Kidney capillary endothelial cell (primary cell): ENCODE measurements at regions not wholly inside any gene's neighbourhood (a gene's known extent, or its start where the extent isn't known, plus 50 kb on each side); places are given as distances from the start of the nearest gene placed in this dataset.
A peak's percentile ranks its signal among the peaks of the same experiment; 100 is the strongest.

ENCODE experiments used
- DNase-seq: peaks from one replicate; pipeline ENCODE4 v3.0.0-alpha.2; 2018; ENCODE audit warnings: low spot score

DNA sequence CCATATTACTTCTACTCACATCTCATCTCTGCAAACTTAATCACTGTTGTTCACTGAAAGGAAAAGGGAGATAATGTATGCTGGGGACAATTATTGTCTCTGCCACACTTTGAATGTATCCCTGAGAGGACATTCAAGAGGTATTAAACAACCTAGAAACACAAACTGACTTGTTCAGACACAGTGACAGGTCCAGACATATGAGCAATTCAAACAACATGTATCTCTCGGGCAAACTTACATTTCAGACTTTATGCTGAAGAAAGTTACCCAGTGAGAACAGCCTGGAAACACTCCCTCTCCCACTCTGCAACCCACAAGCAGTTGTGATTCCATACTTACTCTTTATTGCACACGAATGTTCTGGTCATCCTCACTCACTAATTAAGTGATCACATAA lies 968.7 kb upstream of the SLC10A2 start:
- DNase-seq = no peak

DNA sequence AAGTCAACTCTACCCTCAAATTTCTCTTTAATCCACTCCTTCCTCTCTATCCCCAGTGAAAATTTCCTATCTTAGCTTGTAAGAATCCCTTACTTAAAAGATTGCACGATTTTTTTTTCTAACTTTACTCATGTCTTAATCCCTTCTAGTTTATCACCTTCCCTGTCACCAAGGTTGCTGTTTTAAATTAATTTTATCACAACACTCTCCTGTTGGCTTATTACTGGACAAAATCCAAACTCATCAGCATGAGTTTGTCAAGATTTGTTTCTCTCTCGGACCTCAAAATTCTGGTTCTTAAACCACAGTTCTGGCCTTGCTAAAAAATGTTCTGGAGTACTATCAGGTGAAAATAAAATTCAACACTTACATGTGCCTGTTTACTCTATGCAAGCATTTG lies 959.1 kb upstream of the SLC10A2 start:
- no peak for DNase-seq

DNA sequence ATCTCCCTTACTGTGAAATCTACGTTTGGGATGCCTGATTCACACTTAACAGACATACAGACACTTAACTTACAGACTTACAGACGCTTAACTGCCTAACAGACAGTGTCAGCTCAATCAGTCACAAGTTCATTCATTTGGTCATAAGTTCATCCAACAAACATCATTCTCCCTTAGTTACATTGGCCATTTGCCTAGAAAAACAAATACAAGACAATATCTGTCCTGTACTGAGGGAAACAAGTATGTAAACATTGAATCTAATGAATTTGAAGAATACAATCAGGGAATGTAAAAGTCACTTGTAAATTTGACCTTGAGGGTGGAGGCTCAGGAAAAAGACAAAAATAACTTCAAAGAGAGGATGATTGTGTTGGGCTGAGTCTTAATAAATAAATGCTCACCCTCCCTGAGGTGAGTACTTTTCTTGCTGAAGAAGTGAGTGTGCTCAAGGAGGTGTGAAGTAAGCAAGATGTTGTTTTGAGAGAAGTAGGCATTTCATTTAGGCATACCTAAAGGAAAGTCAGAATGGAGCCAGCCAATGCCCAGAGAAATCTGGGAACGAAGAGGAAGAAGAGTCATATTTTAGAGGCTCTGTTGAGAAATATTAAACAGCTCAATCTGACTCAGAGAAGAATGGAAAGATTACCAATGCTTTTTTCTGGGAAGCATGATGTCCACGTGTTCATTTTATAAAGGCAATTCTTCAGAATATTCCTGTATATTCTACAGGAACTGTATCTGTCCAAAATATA lies 958.4 kb upstream of the SLC10A2 start:
- DNase-seq = peak; percentile 30

DNA sequence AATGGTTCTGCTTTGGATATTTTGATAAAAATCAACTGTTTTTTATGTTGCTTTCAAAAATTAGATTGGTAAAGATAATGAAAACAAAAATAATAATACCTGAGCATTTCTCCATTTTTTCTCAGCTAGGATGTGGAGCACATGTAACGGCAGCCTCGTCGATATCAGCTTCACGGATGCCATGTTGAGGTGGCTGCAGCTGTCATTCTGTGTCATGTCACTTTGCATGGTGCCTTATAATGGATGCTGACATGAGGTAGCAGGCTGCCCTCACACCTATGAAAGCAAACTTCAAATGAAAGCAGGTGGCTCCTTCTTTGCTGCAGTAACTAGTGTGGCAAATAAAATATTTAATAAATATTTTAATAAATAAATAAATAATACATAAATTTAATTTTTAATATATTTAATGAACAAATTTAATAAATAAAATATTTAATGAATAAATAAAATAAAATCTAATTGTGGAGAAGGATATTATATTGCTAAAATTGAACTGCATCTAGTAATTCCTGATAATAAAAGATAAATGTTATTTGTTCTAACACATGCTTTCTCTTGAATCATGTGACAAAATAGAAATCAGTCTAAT lies 955.7 kb upstream of the SLC10A2 start:
- no peak for DNase-seq

DNA sequence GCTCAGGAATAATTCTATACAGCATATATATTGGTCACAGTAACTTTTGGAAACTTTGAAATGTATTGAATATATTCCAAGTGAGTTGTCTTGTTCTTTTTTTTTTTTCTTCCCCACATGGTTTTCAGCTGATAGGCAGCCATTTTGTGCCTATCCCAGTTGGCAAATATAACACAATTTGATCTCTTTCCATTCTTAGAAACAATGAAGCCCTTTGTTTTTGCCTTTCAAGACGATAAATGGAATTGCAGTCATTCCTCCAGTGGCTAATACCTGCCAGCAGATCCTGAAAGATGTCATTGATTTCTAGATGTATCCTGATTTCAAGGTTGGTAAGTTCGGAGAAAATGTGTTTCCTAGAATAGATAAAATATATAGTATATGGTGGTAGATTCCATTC lies 951.1 kb upstream of the SLC10A2 start:
- no peak for DNase-seq

DNA sequence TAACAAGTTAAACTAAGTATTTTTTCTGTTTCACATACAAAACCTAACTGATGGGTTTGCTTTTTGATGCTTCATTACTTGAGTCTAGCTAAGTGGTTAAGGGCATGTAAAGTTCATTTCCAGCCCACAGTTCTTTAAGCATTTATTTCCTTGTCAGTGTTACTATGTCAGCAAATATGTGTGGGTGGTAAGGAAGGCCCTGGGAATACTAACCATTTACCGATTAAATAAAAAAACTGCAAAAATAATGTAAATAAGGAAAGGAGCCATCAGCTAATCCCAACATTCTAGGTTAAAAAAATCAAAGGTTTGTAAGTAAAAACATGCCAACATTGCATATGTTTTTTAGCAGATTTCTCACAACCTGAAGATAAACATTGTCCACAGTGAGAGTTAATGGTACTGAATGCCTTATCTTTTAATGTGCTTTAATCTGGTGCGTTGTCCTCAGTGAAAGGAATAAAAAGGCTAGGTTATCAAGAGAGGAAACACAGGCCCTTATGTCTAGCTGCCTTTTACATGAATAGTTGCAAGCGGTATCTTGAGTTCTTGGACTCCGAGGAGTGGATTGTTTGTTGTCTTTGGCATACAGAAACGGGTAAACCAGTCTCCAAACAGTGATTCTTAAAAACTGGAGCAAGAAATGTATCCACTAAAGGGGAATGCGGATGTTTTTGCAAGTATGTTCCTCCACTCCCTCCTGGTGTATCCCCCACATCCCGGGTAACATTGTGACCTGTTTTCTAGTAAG lies 949.6 kb upstream of the SLC10A2 start:
- DNase-seq = no peak

DNA sequence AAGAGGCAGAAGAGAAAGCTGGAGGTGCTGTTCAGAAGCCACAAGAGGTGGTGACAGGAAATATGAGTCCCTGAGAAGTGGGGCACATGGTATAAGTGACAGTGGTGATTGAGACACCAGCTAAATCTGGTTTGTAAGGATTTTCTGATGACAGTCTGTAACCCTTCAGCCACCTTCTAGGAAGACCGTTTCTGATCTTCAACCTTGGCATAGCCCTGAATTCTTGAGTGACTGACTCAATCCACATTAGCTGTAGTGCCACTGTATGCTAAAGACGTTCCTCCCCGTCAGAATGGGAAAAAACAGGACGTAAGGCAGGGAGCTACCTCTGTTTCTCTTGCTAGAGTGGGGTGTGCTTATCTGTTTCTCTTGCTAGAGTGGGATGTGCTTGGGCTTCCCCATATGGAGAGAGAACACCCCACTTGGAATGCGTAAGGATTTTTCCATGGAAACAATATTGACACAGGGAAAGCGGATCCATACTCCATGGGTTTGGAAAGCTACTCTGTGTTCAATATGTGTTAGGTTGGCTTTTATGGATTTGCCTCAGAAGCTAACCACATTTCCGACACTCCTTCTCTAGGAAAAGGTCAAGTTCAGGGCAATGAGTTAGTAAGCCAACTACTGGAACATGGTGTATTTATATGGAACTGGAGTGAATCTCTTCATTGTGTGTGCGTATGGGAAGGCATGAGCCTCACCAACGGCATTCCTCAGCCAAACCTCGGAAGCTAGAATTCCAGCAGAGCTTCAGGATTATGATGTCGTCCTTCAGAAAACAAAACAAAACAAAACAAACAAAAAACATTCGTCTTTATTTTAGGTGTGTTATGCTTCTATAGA lies 948.8 kb upstream of the SLC10A2 start:
- DNase-seq = no peak

DNA sequence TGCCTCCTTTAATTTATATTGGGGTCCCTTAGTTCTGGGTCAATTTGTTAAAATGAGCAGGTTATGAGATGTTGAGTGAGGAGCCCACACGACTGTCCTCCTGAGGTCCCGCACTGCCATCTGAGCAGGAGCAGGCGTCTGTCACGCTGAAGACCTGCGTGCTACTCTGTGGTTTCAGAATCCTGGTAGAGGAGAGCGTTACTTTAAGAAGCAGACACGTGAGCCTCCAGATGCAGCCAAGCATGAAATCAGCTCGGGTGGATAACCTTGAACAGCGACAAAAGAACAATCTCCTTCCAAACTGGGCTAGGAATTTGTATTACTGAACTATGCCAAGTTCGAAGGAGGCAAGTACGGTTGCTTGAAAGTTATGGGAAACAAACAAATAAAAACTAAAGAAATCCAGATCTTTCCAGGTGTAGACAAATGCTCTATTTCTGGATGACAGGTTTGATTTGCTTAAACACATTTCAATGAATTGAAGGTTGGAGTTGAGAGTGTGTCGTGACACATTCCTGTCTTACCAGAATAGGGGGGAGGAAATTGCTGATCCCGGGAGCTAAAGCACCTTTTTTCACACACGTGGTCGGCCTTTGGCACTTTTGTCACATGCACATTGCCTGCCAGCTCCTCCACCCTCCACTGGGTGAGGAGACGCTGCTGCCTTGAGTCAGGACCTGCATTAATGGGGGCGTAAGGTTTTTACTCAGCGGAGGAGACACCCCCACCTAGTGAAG lies 945.5 kb upstream of the SLC10A2 start:
- no peak for DNase-seq

DNA sequence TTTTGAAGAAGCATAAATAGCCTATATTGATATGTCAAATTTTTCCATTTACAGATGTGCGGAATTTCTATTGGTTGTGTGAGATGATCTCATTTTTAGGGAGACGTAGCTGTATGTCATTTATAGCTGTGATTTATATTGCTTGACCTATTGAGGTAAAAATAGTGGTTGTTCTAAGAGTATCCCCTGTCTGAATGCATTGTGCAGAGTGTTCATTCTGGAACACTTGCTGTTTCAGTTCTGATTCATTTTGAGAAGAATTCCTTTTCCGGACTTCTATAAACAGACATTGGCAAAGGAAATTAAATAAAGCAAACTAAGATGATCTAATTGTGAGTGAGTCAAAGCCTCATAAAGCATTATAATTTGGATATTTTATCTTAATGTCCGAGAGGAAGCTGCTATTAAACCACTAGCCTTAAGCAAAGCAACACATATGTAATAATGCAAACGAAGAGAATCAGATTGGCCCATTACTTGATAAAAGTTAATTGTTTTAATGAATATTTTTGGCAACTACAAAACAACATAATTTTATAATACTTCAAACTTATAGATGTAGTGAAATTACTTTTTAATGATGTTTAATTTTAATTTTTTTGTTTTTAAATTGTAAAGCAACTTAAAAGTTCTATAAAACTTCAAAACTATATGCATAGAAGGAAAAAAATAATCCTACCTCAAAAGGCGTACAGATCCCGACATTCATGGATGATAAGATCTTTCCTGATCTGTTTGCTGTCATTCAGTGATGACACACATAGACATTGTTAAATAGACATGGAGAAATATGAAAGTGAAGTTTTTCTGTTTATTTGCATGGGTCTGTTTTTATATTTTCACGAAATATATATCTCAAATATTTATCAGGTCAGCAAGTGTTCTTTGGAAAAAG lies 942.6 kb upstream of the SLC10A2 start:
- peak; percentile 87 for DNase-seq

DNA sequence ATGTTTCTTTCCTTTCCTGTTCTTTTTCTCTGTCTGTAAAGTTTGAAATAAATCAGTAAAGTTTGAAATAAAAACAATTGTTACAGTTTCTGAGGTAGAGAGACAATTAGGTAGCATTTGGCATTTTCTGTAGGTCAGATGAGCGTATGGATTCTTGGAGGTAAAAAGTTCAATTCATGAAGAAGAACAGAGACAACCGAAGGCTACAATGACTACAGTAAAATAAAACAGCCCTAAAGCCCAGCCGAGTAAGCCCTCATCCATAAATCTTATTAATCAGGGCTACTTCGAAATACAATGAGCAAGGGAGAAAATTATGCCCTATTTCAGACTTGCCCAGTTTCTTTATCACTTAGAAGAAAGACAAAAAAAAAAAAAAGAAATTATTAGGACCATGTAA lies 941.9 kb upstream of the SLC10A2 start:
- no peak for DNase-seq

DNA sequence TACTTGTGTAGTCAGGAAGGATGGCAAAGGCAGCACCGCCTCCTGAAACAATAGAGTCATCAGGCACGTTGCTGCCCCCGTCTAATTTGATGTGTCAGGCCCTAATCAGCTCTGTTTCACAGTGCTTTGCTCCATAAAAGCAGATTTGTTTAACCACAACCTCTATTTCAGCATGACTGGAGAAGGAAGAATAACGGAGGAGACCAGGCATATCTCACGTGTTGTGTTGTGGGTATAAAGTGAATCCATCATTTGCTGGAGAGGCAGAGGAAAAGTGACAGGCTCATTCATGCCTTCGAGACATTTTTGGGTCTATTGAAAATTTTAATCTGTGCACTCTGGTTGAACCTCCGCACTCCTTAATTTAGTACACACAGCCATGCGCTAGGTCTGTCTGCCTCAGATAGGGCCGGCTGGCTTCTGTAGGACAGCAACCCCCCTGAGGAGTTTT lies 940.4 kb upstream of the SLC10A2 start:
- DNase-seq = no peak

DNA sequence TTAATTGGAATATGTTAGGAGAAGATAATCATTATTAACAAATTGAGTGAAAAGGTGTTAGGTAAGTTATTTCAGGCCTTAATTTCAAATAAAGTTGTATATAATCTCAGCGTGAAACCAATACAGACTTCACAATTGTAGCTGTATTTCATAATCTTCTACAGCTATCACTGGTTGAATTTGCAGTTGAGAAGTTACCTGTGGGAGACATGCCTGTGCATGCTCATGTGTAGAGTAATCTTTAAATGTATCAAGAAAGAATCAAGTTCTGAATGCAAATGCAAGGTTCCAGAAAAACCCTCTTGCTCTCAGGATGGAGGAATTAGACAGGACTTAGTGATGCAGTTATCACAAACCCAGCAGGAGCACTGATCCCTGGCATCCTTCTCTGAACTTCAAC lies 938.4 kb upstream of the SLC10A2 start:
- no peak for DNase-seq

DNA sequence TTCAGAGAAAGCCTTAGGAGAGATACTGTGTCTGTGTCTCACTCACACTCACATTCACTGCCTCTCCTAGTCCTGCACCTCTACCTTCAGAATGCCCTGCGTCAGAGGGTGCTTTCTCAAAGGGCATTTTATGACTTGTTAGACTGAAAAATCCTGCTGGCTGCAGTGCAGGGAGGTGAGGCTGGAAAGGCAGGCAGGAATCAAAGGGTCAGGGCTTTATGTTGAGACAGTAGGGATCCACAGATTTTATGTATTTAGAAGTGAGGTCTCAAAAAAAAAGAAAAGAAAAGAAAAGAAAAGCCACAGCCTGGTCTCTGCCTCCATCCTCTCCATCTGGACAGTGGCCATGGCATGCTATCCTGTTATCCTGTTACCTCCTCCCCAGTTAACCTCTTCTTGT lies 936.0 kb upstream of the SLC10A2 start:
- DNase-seq = no peak

DNA sequence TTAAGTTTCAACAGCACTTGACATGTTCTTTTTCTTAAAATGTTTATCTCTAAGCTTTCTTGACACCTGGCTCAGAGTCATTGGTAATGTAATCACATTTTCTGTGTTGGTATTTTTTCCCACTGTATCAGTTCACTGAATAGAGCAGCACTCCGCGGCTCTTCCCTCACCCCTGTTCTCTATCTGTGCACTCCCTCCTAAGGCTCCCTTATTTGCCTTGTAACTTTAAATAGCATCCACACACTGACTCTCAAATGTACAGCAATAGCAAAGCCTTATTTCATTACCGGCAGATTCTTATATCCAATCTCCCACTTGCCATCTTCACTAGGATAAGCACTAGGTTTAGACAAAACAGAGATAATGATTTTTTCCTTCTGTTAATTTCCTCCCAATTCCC lies 935.5 kb upstream of the SLC10A2 start:
- DNase-seq = no peak

DNA sequence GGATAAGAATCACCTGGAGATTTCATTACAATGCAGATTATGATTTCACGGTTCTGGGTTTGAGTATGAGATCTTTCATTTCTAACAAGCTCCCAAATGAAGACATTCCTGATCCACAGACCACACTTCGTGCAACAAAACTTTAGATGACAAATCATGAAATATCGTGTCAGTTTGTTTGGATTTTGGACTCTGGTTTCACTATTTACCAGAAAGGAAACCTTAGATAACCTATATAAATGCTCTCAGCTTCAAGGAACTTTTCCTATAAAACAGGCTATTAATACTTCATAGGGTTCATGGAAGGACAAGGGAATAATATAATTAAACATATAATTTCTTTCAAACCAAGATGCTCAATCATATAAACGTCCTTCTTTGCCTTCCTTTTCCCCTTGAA lies 930.5 kb upstream of the SLC10A2 start:
- DNase-seq = no peak

DNA sequence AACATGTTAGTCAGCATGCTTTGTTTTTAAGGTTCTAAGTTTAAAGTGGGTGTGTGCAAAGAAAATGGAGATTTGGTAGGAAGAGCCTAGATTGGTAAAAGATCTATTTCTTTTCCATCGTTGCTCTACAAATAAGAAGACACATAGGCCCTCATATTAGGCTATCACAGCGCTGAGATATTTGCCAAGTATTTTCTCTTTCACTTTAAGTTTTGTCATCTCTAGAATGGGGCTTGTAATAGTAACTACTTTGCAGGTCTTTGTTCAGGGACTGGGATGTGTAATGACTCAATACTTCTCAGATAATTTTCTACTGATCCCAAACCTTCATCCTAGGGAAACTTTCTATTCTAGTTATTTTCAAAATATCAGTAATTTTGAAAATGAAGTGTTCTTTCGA lies 917.7 kb upstream of the SLC10A2 start:
- DNase-seq = no peak

DNA sequence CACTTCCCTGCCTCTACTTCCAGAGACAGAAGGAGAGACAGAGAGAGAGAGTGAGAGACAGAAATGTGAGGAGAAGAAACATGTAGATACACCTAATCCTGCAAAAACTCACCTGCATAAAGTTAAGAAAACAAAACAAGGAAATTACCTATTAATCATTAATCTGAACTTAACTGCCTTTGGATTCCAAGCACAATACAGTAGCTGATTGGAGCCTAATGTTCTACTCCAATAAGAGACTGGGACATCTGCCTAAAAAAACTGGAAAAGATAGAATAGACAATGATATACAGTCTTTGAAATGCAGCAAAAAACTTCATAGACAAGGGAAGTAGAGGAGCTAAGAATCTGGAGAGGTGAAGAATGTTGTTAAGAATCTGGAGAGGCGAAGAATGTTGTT lies 910.2 kb upstream of the SLC10A2 start:
- DNase-seq = no peak

DNA sequence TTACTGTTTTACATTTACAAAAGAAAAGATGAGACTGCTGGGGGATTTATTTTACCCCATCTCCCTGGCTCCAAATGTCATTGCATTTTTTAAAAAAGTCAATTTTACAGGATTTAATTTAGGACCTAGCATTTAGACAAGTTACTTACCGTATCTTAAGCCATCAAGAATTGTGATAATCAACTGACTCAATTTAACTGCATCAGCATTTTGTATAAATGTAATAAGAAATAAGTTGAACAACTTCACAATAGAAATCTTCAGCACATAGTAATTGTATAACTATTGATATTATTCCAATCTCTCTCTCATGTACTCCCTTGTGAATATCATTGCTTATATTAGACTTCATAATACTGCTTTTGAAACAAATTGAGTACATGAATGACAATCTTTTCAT lies 907.5 kb upstream of the SLC10A2 start:
- DNase-seq = no peak

DNA sequence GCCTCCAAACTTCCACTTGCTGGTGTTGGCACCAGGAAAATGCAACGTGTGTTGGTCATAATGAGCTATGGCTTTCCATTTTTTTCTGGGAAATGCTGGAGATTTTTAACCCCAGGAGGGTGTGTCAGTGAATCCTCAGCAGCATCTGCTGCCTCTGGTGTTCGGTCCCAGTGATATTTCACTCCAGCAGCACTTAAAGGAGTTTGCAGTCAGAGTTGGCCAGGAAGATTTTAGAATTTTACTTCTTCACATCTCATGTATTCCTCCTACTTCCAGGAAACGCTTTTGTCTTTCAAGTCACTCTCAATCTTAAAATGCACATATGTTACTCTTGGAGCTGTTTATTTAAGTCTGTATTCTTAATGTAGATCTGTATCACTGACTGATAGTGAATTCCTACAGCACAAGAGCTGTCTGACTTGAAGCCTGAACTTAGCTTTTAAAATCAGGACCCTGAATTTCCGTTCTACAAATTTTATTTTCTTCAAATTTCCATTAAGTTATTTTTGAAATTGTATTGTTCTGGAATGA lies 903.4 kb upstream of the SLC10A2 start:
- no peak for DNase-seq

DNA sequence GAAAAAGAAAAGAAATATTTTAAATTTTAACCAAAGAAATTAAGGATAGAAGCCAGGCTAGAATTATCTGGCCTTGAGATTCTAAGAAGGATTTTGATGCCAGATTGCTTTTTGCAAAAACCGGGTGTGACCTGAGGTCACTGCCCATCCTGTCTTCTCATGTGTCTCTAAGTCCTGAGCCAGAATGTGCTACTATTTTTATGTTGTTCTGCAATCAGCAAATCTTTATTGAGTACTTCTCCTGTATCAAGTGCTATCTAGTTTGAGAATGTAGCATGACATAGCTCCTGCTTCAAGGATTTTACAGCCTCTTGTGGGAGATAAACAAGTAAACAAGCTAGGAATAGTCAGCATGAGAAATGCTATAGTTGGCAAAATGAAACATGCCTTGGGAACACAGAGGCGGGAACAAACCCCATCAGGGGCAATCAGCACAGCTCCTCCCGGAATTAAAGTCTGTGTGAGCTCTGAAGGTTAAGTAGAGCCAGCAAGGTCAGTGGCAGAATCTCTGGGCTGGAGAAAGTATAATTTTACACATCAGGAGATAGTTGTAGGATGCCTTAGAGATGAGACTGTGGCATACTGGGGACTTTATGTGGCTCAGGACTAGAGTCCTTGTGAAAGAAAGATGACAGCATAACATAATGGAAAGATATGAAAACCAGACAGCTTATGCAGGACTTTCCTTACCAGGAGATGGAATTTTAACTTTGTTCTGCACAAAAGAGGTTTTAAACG lies 899.5 kb upstream of the SLC10A2 start:
- DNase-seq = no peak
